ENCODE measurements at regions not wholly inside any gene's neighbourhood (a gene's known extent, or its start where the extent isn't known, plus 50 kb on each side); places are given as distances from the start of the nearest gene placed in this dataset.

GRCh38 chr14:97489750-97490149 lies 692.6 kb downstream of the VRK1 start:
- intact Hi-C loops (cut with micrococcal nuclease): no loop called here
- Mint-ChIP-seq H3K4me3 (no peak overlapping the region), H3K36me3 (ENCODE audit: low read depth) (no peaks in the 10 kb centered on the region), H3K9me3 (peaks cover 9% of the 10 kb centered on the region), H3K4me1 (no peaks in the 10 kb centered on the region), H3K27ac (no peak overlapping the region), H3K27me3 (no peaks in the 10 kb centered on the region)
- no peak for DNase-seq
- ChIA-PET POLR2A (no interaction called here), CTCF (no interaction called here)
- TF ChIP-seq CTCF (IDR thresholded peaks at IDR 0.05): no peak
- ATAC-seq (ENCODE audit: low read depth): no peak

GRCh38 chr14:97490521-97491070 lies 693.4 kb downstream of the VRK1 start:
- Mint-ChIP-seq H3K4me3 (no peak overlapping the region), H3K27me3 (no peaks in the 10 kb centered on the region), H3K9me3 (peaks cover 9% of the 10 kb centered on the region), H3K27ac (no peak overlapping the region), H3K4me1 (no peaks in the 10 kb centered on the region), H3K36me3 (ENCODE audit: low read depth) (no peaks in the 10 kb centered on the region)
- no peak for TF ChIP-seq CTCF (IDR thresholded peaks at IDR 0.05)
- ChIA-PET CTCF (no interaction called here), POLR2A (no interaction called here)
- no peak for ATAC-seq (ENCODE audit: low read depth)
- intact Hi-C loops (cut with micrococcal nuclease): no loop called here
- no peak for DNase-seq

- Mint-ChIP-seq H3K4me3 (no peak overlapping the region), H3K9me3 (peaks cover 9% of the 10 kb centered on the region), H3K36me3 (ENCODE audit: low read depth) (no peaks in the 10 kb centered on the region), H3K4me1 (no peaks in the 10 kb centered on the region), H3K27ac (no peak overlapping the region), H3K27me3 (no peaks in the 10 kb centered on the region)
- no peak for DNase-seq
- no peak for TF ChIP-seq CTCF (IDR thresholded peaks at IDR 0.05)
- ATAC-seq (ENCODE audit: low read depth): no peak
- ChIA-PET POLR2A (no interaction called here), CTCF (no interaction called here)
- intact Hi-C loops (cut with micrococcal nuclease): no loop called here
These were observed 694.5 kb downstream of the VRK1 start for GRCh38 chr14:97491697-97492096.

- H3K27me3 Mint-ChIP-seq: no peaks in the 10 kb centered on the region
- no peaks in the 10 kb centered on the region for H3K9me3 Mint-ChIP-seq
- H3K27ac Mint-ChIP-seq: no peak overlapping the region
- TF ChIP-seq CTCF (IDR thresholded peaks at IDR 0.05): no peak
- H3K4me1 Mint-ChIP-seq: no peaks in the 10 kb centered on the region
- CTCF ChIA-PET: no interaction called here
- no peaks in the 10 kb centered on the region for H3K36me3 Mint-ChIP-seq (ENCODE audit: low read depth)
- ATAC-seq (ENCODE audit: low read depth) (no peak), DNase-seq (no peak)
- intact Hi-C loops (cut with micrococcal nuclease): no loop called here
- POLR2A ChIA-PET: no interaction called here
- no peak overlapping the region for H3K4me3 Mint-ChIP-seq
These were observed 702.8 kb downstream of the VRK1 start for GRCh38 chr14:97499790-97500481.

GRCh38 chr14:97506626-97507025 lies 709.4 kb downstream of the VRK1 start:
- no peak overlapping the region for H3K4me3 Mint-ChIP-seq
- H3K27ac Mint-ChIP-seq: no peak overlapping the region
- ChIA-PET CTCF (no interaction called here), POLR2A (no interaction called here)
- H3K36me3 Mint-ChIP-seq (ENCODE audit: low read depth): no peaks in the 10 kb centered on the region
- peaks cover 12% of the 10 kb centered on the region for H3K9me3 Mint-ChIP-seq
- intact Hi-C loops (cut with micrococcal nuclease): no loop called here
- H3K4me1 Mint-ChIP-seq: no peaks in the 10 kb centered on the region
- DNase-seq: no peak
- H3K27me3 Mint-ChIP-seq: no peaks in the 10 kb centered on the region
- no peak for TF ChIP-seq CTCF (IDR thresholded peaks at IDR 0.05)
- ATAC-seq (ENCODE audit: low read depth): no peak

Measured in activated B cell treated with CpG ODN at 0.5 μM for 24 hours (primary cell).